CD4-positive, alpha-beta T cell (primary cell): ENCODE measurements at regions not wholly inside any gene's neighbourhood (a gene's known extent, or its start where the extent isn't known, plus 50 kb on each side); places are given as distances from the start of the nearest gene placed in this dataset.

Experiments
- ATAC-seq: fragments of 200-7000 bp; cut with Tn5 transposase; one replicate; pipeline ENCODE4 v1.10.0; 2022; ENCODE audit warnings: mild to moderate bottlenecking; ENCODE audit not compliant: poor library complexity
- CTCF ChIA-PET: fragments of 350-600 bp; sonication (Branson Sonifier 250); formaldehyde crosslinking; loops from one replicate; lab custom pipeline; 2021; ENCODE audit warnings: antibody characterized with exemption, inconsistent platforms; lab: Charles Lee
- POLR2A ChIA-PET: fragments of 350-600 bp; sonication (Branson Sonifier 250); formaldehyde crosslinking; loops from one replicate; lab custom pipeline; 2021; ENCODE audit warnings: antibody characterized with exemption, inconsistent platforms; lab: Charles Lee
- DNase-seq, 14 experiments: peaks; one replicate each; pipeline ENCODE4 v3.0.0-alpha.2; 2013 to 2020; ENCODE audit warnings: mixed read lengths in 2 of 14
- H3K27ac ChIP-seq, 2 donors: one replicate each; pipeline versions ENCODE4 v1.5.1 to v1.7.0; 2013; ENCODE audit warnings: low read length in 2 of 2, low read depth in 1 of 2, mild to moderate bottlenecking in 1 of 2
- H3K27me3 ChIP-seq, 2 experiments: 1 replicate in 1 of 2; 2 replicates in 1 of 2; pipeline versions ENCODE4 v1.6.1 to v1.7.0; 2013; ENCODE audit warnings: low read length in 2 of 2, control low read depth in 1 of 2, mild to moderate bottlenecking in 1 of 2, moderate library complexity in 1 of 2; ENCODE audit not compliant: insufficient read depth in 2 of 2, control insufficient read depth in 1 of 2
- H3K36me3 ChIP-seq: one replicate; pipeline ENCODE4 v1.6.1; 2013; ENCODE audit warnings: low read length, control low read depth; ENCODE audit not compliant: insufficient read depth
- H3K4me1 ChIP-seq: one replicate; pipeline ENCODE4 v1.6.1; 2013; ENCODE audit warnings: low read length, control low read depth; ENCODE audit not compliant: insufficient read depth
- H3K4me3 ChIP-seq: one replicate; pipeline ENCODE4 v1.5.1; 2013; ENCODE audit warnings: mild to moderate bottlenecking, low read length, moderate library complexity
- H3K9me3 ChIP-seq, 2 experiments: 1 replicate in 1 of 2; 2 replicates in 1 of 2; pipeline versions ENCODE4 v1.6.1 to v1.7.0; 2013; ENCODE audit warnings: low read length in 2 of 2, mild to moderate bottlenecking in 2 of 2, control low read depth in 1 of 2, moderate library complexity in 1 of 2; ENCODE audit not compliant: control insufficient read depth in 1 of 2, insufficient read depth in 1 of 2
- H3K27ac Mint-ChIP-seq: one replicate; pipeline ENCODE4 v1.8.0; 2020; ENCODE audit warnings: mixed read lengths
- H3K27me3 Mint-ChIP-seq: one replicate; pipeline ENCODE4 v1.8.0; 2021; ENCODE audit warnings: mixed read lengths
- H3K36me3 Mint-ChIP-seq: one replicate; pipeline ENCODE4 v1.8.0; 2021; ENCODE audit warnings: low read depth, mixed read lengths
- H3K4me1 Mint-ChIP-seq: one replicate; pipeline ENCODE4 v1.8.0; 2021; ENCODE audit warnings: low read depth, mixed read lengths
- H3K4me3 Mint-ChIP-seq: one replicate; pipeline ENCODE4 v1.8.0; 2020; ENCODE audit warnings: mild to moderate bottlenecking, mixed read lengths
- H3K9me3 Mint-ChIP-seq: one replicate; pipeline ENCODE4 v1.8.0; 2020; ENCODE audit warnings: mixed read lengths
- CTCF ChIP-seq: fragments of 200-600 bp; IDR thresholded peaks from one replicate; pipeline ENCODE4 v1.8.0; 2022; ENCODE audit warnings: antibody characterized with exemption, mild to moderate bottlenecking
- intact Hi-C, 2 experiments: fragments of 100-400 bp; cut with DNase I in 1 of 2; cut with micrococcal nuclease in 1 of 2; formaldehyde crosslinking; loops; one replicate each; pipeline versions ENCODE4 v1.15.1 to v1.9.0; 2023 to 2025; cut with DNase I, micrococcal nuclease

- Mint-ChIP-seq H3K36me3 (no peaks in the 10 kb centered on the region), H3K9me3 (no peaks in the 10 kb centered on the region), H3K27me3 (peaks cover 22% of the 10 kb centered on the region), H3K4me3 (no peak overlapping the region), H3K4me1 (no peaks in the 10 kb centered on the region), H3K27ac (no peak overlapping the region)
- intact Hi-C loops, result no loop called here
- Histone ChIP-seq H3K4me1 (no peaks in the 10 kb centered on the region), H3K4me3 (no peak overlapping the region), H3K27ac (no peak overlapping the region), H3K9me3 (no peaks in the 10 kb centered on the region), H3K27me3 (peaks cover 0 to 5% of the 10 kb centered on the region in 2 experiments), H3K36me3 (no peaks in the 10 kb centered on the region)
- no peak for DNase-seq
- no peak for TF ChIP-seq CTCF
- ChIA-PET POLR2A (no interaction called here), CTCF (no interaction called here)
- no peak for ATAC-seq
These were observed 118.9 kb downstream of the PTCSC3 start for GRCh38 chr14:36057452-36058116.

GRCh38 chr14:36056845-36057244, 119.7 kb downstream of the PTCSC3 start:
- Mint-ChIP-seq H3K27ac (no peak overlapping the region), H3K27me3 (peaks cover 16% of the 10 kb centered on the region), H3K36me3 (no peaks in the 10 kb centered on the region), H3K9me3 (no peaks in the 10 kb centered on the region), H3K4me1 (no peaks in the 10 kb centered on the region), H3K4me3 (no peak overlapping the region)
- Histone ChIP-seq H3K36me3 (no peaks in the 10 kb centered on the region), H3K9me3 (no peaks in the 10 kb centered on the region), H3K27me3 (peaks cover 0 to 2% of the 10 kb centered on the region in 2 experiments), H3K4me1 (no peaks in the 10 kb centered on the region), H3K27ac (no peak overlapping the region), H3K4me3 (no peak overlapping the region)
- intact Hi-C loops, result no loop called here
- no peak for ATAC-seq
- ChIA-PET CTCF (no interaction called here), POLR2A (no interaction called here)
- DNase-seq, result no peak
- no peak for TF ChIP-seq CTCF

- Mint-ChIP-seq H3K27me3 (peaks cover 16% of the 10 kb centered on the region), H3K9me3 (no peaks in the 10 kb centered on the region), H3K4me1 (no peaks in the 10 kb centered on the region), H3K36me3 (no peaks in the 10 kb centered on the region), H3K27ac (no peak overlapping the region), H3K4me3 (no peak overlapping the region)
- H3K4me1 ChIP-seq, result no peaks in the 10 kb centered on the region
- H3K27me3 ChIP-seq, result no peaks in the 10 kb centered on the region
- H3K9me3 ChIP-seq, result no peaks in the 10 kb centered on the region
- DNase-seq (no peak), ATAC-seq (no peak)
- no peak for TF ChIP-seq CTCF
- ChIA-PET POLR2A (no interaction called here), CTCF (no interaction called here)
- H3K36me3 ChIP-seq, result no peaks in the 10 kb centered on the region
- no peak overlapping the region for H3K4me3 ChIP-seq
- intact Hi-C loops, result no loop called here
- H3K27ac ChIP-seq, result no peak overlapping the region
These were observed 120.8 kb downstream of the PTCSC3 start for GRCh38 chr14:36055681-36056225.
